PC-3 (cell line): ENCODE measurements at regions not wholly inside any gene's neighbourhood (a gene's known extent, or its start where the extent isn't known, plus 50 kb on each side); places are given as distances from the start of the nearest gene placed in this dataset.

Experiments
- ATAC-seq: fragments of 200-7000 bp; cut with Tn5 transposase; 2 replicates; pipeline ENCODE4 v1.9.1; 2020; ENCODE audit warnings: mild to moderate bottlenecking, moderate library complexity
- BruUV-seq: library from RNA; stranded (reverse); fragments of 400-500 nt; replicated peaks from 2 replicates; lab custom pipeline; 2021; lab: Mats Ljungman, UMichigan
- CTCF ChIA-PET: fragments of 300-600 bp; sonication (Branson Sonifier 250); formaldehyde crosslinking; loops from one replicate; lab custom pipeline; 2022; ENCODE audit warnings: antibody characterized with exemption; lab: Charles Lee
- POLR2A ChIA-PET: fragments of 300-600 bp; sonication (Branson Sonifier 250); formaldehyde crosslinking; loops from one replicate; lab custom pipeline; 2022; ENCODE audit warnings: antibody characterized with exemption; ENCODE audit not compliant: unreplicated experiment; lab: Charles Lee
- DNase-seq: peaks from one replicate; pipeline ENCODE4 v3.0.0-alpha.2; 2015
- H2AFZ ChIP-seq: fragments of 300-600 bp; sonication (generic); 2 replicates; pipeline ENCODE4 v1.6.0; 2016; ENCODE audit warnings: antibody characterized with exemption, low read length
- H3F3A ChIP-seq: fragments of 300-600 bp; sonication (generic); one replicate; pipeline ENCODE4 v1.6.0; 2017; ENCODE audit warnings: antibody characterized with exemption, low read length, control low read depth, mild to moderate bottlenecking; ENCODE audit not compliant: unreplicated experiment
- H3K27ac ChIP-seq: fragments of 300-600 bp; sonication (generic); 2 replicates; pipeline ENCODE4 v1.5.1; 2016; ENCODE audit warnings: mild to moderate bottlenecking, low read length
- H3K27me3 ChIP-seq: fragments of 300-600 bp; sonication (generic); 2 replicates; pipeline ENCODE4 v1.6.1; 2016; ENCODE audit warnings: low read length, mixed read lengths
- H3K36me3 ChIP-seq: fragments of 300-600 bp; sonication (generic); 2 replicates; pipeline ENCODE4 v1.6.1; 2016; ENCODE audit warnings: low read depth, mixed run types, low read length, mixed read lengths
- H3K4me1 ChIP-seq: fragments of 300-600 bp; sonication (generic); 2 replicates; pipeline ENCODE4 v1.5.1; 2016; ENCODE audit warnings: low read length; ENCODE audit not compliant: insufficient read depth
- H3K4me2 ChIP-seq: fragments of 300-600 bp; sonication (generic); 2 replicates; pipeline ENCODE4 v1.6.0; 2016; ENCODE audit warnings: low read length
- H3K4me3 ChIP-seq: fragments of 300-600 bp; sonication (generic); 2 replicates; pipeline ENCODE4 v1.5.1; 2016; ENCODE audit warnings: mild to moderate bottlenecking, low read length, mixed read lengths
- H3K79me2 ChIP-seq: fragments of 300-600 bp; sonication (generic); 2 replicates; pipeline ENCODE4 v1.6.1; 2017; ENCODE audit warnings: low read length, mixed read lengths
- H3K9ac ChIP-seq: fragments of 300-600 bp; sonication (generic); 2 replicates; pipeline ENCODE4 v1.6.0; 2016; ENCODE audit warnings: mild to moderate bottlenecking, low read length
- H3K9me2 ChIP-seq: fragments of 300-600 bp; sonication (generic); replicated peaks from 2 replicates; pipeline ENCODE4 v1.6.1; 2016; ENCODE audit warnings: mixed run types, low read length, mixed read lengths
- H3K9me3 ChIP-seq: fragments of 300-600 bp; sonication (generic); 2 replicates; pipeline ENCODE4 v1.6.1; 2016; ENCODE audit warnings: low read length, mixed read lengths
- H4K20me1 ChIP-seq: fragments of 300-600 bp; sonication (generic); 2 replicates; pipeline ENCODE4 v1.6.1; 2016; ENCODE audit warnings: low read length, mixed read lengths
- CTCF ChIP-seq: fragments of 300-600 bp; sonication (generic); conservative IDR thresholded peaks from 2 replicates; pipeline ENCODE4 v1.5.1; 2017; ENCODE audit warnings: antibody characterized with exemption, low read depth, mild to moderate bottlenecking, low read length
- EZH2 ChIP-seq: fragments of 300-600 bp; sonication (generic); IDR thresholded peaks from one replicate; pipeline ENCODE4 v1.6.1; 2017; ENCODE audit warnings: antibody characterized with exemption, mild to moderate bottlenecking, low read length; ENCODE audit not compliant: unreplicated experiment
- EZH2phosphoT487 ChIP-seq: fragments of 300-600 bp; sonication (generic); IDR thresholded peaks from 2 replicates; pipeline ENCODE4 v1.6.1; 2018; ENCODE audit warnings: mild to moderate bottlenecking, antibody characterized with exemption, low read length, borderline replicate concordance
- intact Hi-C: fragments of 100-400 bp; cut with micrococcal nuclease; formaldehyde crosslinking; loops from 2 replicates; pipeline ENCODE4 v1.9.0; 2023

- Histone ChIP-seq H3K4me2 (no peak overlapping the region), H3K79me2 (no peaks in the 10 kb centered on the region), H3K9me3 (no peaks in the 10 kb centered on the region), H3K9ac (no peak overlapping the region), H3K4me3 (no peak overlapping the region), H3K36me3 (no peaks in the 10 kb centered on the region), H3K27ac (no peak overlapping the region), H3K27me3 (no peaks in the 10 kb centered on the region), H4K20me1 (no peaks in the 10 kb centered on the region), H3F3A (no peaks in the 10 kb centered on the region), H2AFZ (no peak overlapping the region), H3K4me1 (no peaks in the 10 kb centered on the region), H3K9me2 (no peaks in the 10 kb centered on the region)
- ChIA-PET POLR2A (no interaction called here), CTCF (interaction anchor here (0.6 kb wide), 1 partner anchor 244 kb away, joined by 3 read pairs; no protein-coding TSS in a partner anchor)
- no peak for DNase-seq
- BruUV-seq, result no TSS peak
- no peak for ATAC-seq
- intact Hi-C loops, result no loop called here
- no peak for TF ChIP-seq CTCF
- TF ChIP-seq EZH2phosphoT487, result no peak
- TF ChIP-seq EZH2, result no peak
Observed at GRCh38 chr18:71238974-71239624, 950.3 kb downstream of the SOCS6 start.

- Histone ChIP-seq H3K9me2 (no peaks in the 10 kb centered on the region), H3K4me1 (no peaks in the 10 kb centered on the region), H3K4me3 (no peak overlapping the region), H2AFZ (no peak overlapping the region), H3K79me2 (no peaks in the 10 kb centered on the region), H3K27ac (no peak overlapping the region), H3K4me2 (no peak overlapping the region), H3F3A (no peaks in the 10 kb centered on the region), H3K9ac (no peak overlapping the region), H3K9me3 (no peaks in the 10 kb centered on the region), H3K27me3 (no peaks in the 10 kb centered on the region), H4K20me1 (no peaks in the 10 kb centered on the region), H3K36me3 (no peaks in the 10 kb centered on the region)
- DNase-seq (no peak), ATAC-seq (no peak)
- no peak for TF ChIP-seq EZH2phosphoT487
- no peak for TF ChIP-seq CTCF
- TF ChIP-seq EZH2, result no peak
- ChIA-PET POLR2A (no interaction called here), CTCF (no interaction called here)
- intact Hi-C loops, result no loop called here
- no TSS peak for BruUV-seq
Observed at GRCh38 chr18:71237641-71238040, 948.8 kb downstream of the SOCS6 start.

- CTCF ChIA-PET, result no interaction called here
Observed at GRCh38 chr18:71233177-71233576, 944.3 kb downstream of the SOCS6 start.

More at GRCh38 chr18:71233177-71233576, 944.3 kb downstream of the SOCS6 start:
- Histone ChIP-seq H3K27me3 (no peaks in the 10 kb centered on the region), H3K27ac (no peak overlapping the region), H3K4me1 (no peaks in the 10 kb centered on the region), H4K20me1 (no peaks in the 10 kb centered on the region), H3K4me2 (no peak overlapping the region), H3K9me2 (no peaks in the 10 kb centered on the region), H3K36me3 (no peaks in the 10 kb centered on the region), H3K9me3 (no peaks in the 10 kb centered on the region), H2AFZ (no peak overlapping the region), H3F3A (no peaks in the 10 kb centered on the region), H3K9ac (no peak overlapping the region), H3K79me2 (no peaks in the 10 kb centered on the region), H3K4me3 (no peak overlapping the region)
- TF ChIP-seq CTCF, result no peak
- no peak for TF ChIP-seq EZH2phosphoT487
- TF ChIP-seq EZH2, result no peak
- no peak for ATAC-seq
- POLR2A ChIA-PET, result no interaction called here
- BruUV-seq, result no TSS peak
- intact Hi-C loops, result no loop called here
- DNase-seq, result no peak
